HG03565 (cell line): ENCODE measurements at regions not wholly inside any gene's neighbourhood (a gene's known extent, or its start where the extent isn't known, plus 50 kb on each side); places are given as distances from the start of the nearest gene placed in this dataset.
"Not testable (repeated sequence)": the region's sequence is repeated elsewhere in the genome, so short reads cannot be mapped to it uniquely, and the experiment has no call there.

ENCODE experiments used
- ATAC-seq: cut with Tn5 transposase; IDR thresholded peaks from one replicate; pipeline ENCODE4 v1.9.1; 2021; ENCODE audit warnings: mild to moderate bottlenecking, moderate library complexity; ENCODE audit not compliant: unreplicated experiment

- no peak for ATAC-seq
Observed at GRCh38 chr13:73656863-73657262, 477.3 kb downstream of the KLF12 start.

- ATAC-seq = no peak
Observed at GRCh38 chr13:73653688-73654087, 480.5 kb downstream of the KLF12 start.

GRCh38 chr13:73647417-73647816 is 486.8 kb downstream of the KLF12 start:
- no peak for ATAC-seq

DNA sequence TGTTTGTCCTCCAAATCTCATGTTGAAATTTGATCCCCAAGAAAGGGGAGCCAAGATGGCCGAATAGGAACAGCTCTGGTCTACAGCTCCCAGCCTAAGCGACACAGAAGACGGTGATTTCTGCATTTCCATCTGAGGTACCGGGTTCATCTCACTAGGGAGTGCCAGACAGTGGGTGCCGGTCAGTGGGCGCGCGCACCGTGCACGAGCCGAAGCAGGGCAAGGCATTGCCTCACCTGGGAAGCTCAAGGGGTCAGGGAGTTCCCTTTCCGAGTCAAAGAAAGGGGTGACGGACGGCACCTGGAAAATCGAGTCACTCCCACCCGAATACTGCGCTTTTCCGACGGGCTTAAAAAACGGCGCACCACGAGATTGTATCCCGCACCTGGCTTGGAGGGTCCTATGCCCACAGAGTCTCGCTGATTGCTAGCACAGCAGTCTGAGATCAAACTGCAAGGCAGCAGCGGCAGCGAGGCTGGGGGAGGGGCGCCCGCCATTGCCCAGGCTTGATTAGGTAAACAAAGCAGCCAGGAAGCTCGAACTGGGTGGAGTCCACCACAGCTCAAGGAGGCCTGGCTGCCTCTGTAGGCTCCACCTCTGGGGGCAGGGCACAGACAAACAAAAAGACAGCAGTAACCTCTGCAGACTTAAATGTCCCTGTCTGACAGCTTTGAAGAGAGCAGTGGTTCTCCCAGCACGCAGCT is 493.6 kb downstream of the KLF12 start:
- not testable (repeated sequence) for ATAC-seq

DNA sequence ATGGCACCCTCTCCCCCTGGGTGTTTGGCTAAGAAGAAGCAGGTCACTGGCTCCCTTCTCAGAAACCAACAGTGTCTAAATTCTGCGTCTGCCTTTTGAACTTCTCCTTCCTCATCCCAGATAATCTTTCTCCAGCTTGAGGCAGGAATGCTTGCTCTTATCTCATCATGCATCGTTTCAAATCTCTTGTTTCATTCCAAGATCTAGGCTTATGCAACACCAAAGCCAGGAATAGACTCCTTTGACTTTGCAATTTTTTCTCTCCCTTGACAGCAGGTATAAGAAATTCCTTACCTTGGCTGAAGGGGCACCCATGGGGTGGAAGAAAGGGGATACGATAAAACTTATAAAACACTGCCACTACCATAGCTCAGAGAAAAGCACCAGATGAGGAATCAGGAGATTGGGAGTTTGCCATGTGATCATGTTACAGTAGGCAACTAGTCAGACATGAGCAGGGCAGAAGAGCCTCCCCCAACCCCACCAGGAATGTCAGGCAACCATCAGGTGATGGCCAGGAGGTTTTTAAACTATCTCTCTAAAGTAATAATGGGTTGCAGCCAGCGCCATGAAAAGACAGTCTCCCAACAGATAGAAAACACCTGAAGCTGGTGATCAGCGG is 498.9 kb downstream of the KLF12 start:
- ATAC-seq = no peak

GRCh38 chr13:73633817-73634460 is 500.3 kb downstream of the KLF12 start:
- no peak for ATAC-seq

DNA sequence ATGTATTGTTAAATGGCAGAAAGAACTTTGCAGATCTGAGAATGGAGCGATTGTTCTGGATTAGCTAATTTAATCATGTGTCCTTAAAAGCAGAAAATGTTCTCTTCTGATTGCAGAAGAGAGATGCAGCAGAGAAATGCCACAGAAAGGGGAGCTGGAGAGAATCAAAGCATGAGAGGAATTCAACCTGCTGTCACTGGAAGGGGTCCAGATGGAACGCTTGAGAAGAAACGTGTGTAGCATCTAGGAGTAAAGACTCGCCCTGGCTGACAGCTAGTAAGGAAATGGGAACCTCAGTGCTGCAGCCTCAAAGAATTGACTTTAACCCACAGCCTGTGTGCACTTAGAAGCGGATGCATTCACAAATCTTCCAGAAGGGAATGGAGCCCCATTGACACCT is 502.8 kb downstream of the KLF12 start:
- no peak for ATAC-seq

- no peak for ATAC-seq
Observed at GRCh38 chr13:73625562-73626339, 508.5 kb downstream of the KLF12 start.

DNA sequence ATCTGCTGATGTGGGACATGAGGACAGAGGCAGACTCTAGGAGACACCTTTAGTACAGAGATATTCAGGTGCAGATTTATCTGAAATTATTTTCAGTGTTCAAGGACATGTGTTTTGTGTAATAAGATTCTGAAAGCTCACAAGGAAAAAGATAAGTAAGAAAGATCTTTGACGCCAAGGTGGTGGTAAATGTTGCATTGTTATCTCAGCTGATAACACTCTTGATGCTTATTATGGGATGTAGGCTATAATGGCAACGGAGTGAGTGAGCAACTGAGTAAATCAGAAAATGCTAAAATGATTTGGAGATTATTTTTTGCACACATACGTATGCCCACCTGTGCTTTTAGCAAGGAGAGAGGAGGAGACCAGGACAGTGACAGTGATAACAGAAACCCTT is 510.9 kb downstream of the KLF12 start:
- ATAC-seq = no peak

DNA sequence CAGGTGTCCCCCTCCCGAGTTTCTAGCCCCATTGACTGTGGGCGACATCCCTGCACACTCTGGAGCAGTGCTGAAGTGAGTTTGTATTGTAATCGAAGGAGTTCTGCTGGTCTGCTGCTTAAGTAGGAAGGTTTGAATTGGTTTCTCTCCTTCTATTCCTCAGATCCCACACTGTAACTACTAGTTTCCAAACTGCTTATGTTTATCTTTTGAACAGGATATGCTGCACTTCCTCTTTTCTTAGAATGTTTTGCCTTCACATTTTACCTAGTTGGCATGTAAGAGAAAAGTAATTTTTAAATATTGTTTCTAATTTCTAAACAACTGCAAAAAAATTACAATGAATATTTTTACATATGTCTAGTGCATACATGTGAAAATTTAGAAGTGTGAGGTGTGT is 511.8 kb downstream of the KLF12 start:
- ATAC-seq = no peak

DNA sequence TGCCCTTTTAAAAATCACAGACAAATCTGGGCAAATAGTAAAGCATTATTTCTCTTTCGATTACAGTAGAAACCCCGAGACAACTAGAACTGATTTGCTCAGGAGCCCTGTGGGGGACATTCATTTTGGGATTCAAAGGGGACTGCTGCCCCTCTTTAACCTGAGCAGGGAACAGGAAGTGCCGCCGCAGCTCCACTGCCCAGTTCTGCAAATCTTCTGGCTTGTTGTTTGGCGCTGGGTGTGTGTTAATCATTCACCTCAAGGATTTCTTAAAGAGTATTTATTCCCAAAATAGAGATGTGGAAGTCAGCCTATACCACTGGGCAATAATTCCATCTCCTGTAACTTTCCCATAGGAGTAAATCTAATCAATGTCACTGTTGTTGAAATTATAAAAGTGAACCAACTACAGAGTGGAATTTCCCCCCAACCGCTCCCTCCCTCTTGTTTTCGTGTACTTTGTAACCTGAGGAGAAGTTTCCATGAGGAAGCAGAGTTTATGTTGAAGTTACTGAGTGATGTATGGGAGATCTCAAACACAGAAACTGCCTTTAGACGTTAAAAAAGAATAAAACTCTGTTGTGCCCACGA is 515.8 kb downstream of the KLF12 start:
- ATAC-seq = no peak

- ATAC-seq = no peak
Observed at GRCh38 chr13:73616861-73617260, 517.3 kb downstream of the KLF12 start.

DNA sequence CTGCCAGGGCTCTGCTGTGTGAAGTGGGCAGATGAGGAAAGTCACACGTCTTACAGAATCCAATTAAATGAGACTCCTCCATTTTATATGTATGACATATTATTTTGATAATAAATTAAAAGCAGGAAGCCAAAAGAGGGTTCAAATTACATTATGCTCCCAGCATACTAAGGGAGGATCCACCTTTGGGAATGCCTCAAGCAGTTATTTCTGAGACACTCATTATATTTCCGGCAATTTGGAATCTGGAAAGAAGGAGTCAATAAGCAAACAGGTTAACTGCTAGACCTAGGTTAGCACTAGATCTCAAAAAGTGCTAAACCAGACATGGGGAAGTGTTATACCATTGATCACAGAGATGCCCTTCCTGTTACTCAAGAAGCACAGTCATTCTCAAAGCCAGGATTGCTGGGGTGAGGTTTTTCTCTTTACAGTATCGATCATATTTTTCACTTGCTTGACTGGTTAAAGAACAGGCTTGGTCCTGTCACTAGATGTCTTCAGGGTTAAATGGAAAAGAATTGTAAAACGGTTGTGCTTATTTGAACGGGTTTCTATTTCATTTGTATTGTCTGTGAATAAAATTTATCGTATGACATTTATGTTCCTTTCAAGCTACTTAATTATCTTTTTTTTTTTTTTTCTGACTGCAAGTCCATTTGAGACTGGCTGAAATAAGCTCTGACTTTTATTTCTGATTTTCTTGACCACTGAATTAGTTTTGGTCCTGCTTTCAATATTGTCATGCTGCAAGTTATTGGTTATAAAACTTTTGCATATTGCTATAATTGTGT is 523.2 kb downstream of the KLF12 start:
- no peak for ATAC-seq

- no peak for ATAC-seq
Observed at GRCh38 chr13:73608711-73609485, 525.3 kb downstream of the KLF12 start.

DNA sequence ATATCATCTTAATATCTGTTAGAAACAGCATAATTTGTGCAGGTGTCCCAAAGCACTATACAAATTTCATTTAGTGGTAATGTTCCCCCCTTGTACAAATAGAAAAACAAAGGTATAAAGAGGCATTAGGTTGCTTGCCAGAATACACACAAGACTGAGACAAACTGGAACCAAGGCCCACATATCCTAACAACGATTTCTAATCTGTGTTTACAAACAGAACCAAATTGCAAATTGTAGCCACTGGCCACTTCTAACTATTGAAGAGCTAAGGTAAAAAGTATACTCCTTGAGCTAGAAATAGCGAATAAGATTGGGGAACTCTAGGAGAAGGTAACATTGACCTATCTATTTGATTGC is 526.1 kb downstream of the KLF12 start:
- no peak for ATAC-seq

DNA sequence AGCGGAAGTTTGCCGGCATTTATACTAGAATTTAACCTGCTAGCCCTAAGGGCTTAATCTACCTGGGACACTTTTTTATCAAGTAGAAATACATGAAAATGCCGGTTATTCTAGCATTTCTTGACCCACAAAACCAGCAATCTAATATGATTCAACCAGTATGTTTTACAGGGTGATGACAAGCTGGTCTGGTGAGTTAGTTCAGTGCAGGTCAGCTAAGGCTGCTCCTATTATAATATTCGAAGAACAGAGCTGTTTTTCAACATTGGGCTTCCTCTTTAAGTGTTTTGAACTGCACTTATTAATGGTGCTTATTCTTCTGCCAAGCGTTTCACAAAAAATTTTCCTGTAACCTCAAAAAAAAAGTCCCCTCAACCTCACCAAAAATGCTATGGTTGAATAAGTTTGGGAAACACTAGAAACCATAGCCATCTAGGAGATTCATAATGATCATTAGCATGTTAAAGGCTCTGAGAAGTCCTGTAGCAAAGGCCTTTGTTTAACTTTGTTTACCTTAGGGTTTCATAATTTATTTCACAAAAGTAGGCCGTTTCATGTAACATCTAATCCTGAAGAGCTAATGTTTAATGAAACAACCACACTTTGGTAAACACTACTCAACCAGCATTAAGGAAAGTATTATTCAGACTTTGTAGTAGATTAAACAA is 526.6 kb downstream of the KLF12 start:
- no peak for ATAC-seq

GRCh38 chr13:73603646-73604045 is 530.6 kb downstream of the KLF12 start:
- ATAC-seq = no peak

DNA sequence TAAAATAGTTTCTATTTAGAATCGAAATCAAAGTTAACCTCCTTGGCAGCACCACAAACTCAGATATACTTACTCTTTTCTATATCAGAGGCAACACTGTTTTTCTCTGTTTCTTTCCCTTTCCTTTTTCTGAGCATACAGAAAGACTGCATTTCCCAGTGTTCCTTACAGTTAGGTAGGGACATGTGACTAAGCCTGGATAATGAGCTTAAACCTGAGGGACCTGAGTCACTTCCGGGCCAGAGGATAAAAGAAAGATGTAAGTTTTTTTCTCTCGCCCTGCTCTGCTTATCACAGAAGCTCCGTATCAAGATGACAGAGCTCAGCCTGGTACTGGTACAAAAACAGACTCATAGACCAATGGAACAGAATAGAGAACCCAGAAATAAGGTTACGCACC is 531.9 kb downstream of the KLF12 start:
- ATAC-seq = no peak

DNA sequence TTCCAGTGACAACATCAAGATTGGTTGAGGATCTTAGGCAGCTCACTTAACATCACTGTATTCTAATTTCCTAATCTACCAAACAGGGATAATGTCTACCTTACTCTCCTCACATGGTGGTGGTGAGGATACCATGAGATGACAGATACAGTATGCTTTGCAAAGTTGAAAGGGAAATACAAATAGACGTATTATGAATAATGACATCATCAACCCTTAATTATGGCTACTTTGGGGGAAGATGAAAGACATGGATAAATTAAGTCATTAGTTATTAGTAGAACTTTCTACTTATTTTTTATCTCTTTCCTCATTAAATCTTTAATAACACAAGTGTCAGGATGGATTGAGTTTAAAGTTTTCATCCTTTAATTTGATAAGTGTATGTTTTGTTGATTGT is 532.5 kb downstream of the KLF12 start:
- ATAC-seq = no peak
